Gastrocnemius medialis (tissue), 4 donors: ENCODE measurements at regions not wholly inside any gene's neighbourhood (a gene's known extent, or its start where the extent isn't known, plus 50 kb on each side); places are given as distances from the start of the nearest gene placed in this dataset.

Experiments
- CTCF ChIP-seq, 5 experiments: fragments of 450-650 bp in 3 of 5; fragments of 200-600 bp in 2 of 5; sonication (generic) in 2 of 5; IDR thresholded peaks in 4 of 5; conservative IDR thresholded peaks in 1 of 5; 1 replicate in 4 of 5; 2 replicates in 1 of 5; pipeline ENCODE4 v1.5.1; 2016 to 2019; ENCODE audit warnings: antibody characterized with exemption in 5 of 5, mild to moderate bottlenecking in 3 of 5, moderate library complexity in 3 of 5
- POLR2A ChIP-seq, 2 donors: fragments of 450-650 bp; IDR thresholded peaks; one replicate each; pipeline ENCODE4 v1.6.1; 2017; ENCODE audit warnings: antibody characterized with exemption in 2 of 2, mild to moderate bottlenecking in 2 of 2, moderate library complexity in 2 of 2

GRCh38 chr13:34129436-34129835, 311.5 kb downstream of the RFC3 start:
- TF ChIP-seq POLR2A (IDR thresholded peaks at IDR 0.05): no peak
- TF ChIP-seq CTCF (IDR thresholded peaks at IDR 0.05 in 4 of 5, conservative IDR thresholded peaks at IDR 0.05 in 1 of 5): no peak
